Fibroblast of the aortic adventitia (primary cell): ENCODE measurements at regions not wholly inside any gene's neighbourhood (a gene's known extent, or its start where the extent isn't known, plus 50 kb on each side); places are given as distances from the start of the nearest gene placed in this dataset.

Experiments used
- DNase-seq: peaks from one replicate; pipeline ENCODE4 v3.0.0-alpha.2; 2010; ENCODE audit warnings: low read depth
- H3K4me3 ChIP-seq: 2 replicates; pipeline ENCODE4 v1.5.1; 2011; ENCODE audit warnings: low read depth, mild to moderate bottlenecking, control low read depth, low read length, moderate library complexity
- CTCF ChIP-seq: IDR thresholded peaks from 2 replicates; pipeline ENCODE4 v1.5.1; 2011; ENCODE audit warnings: mild to moderate bottlenecking, low read length, control low read depth, inconsistent platforms; ENCODE audit not compliant: insufficient read depth

GRCh38 chrX:8927701-8928100, 106.2 kb downstream of the FAM9B start:
- no peak overlapping the region for H3K4me3 ChIP-seq
- no peak for TF ChIP-seq CTCF
- DNase-seq, result no peak

DNA sequence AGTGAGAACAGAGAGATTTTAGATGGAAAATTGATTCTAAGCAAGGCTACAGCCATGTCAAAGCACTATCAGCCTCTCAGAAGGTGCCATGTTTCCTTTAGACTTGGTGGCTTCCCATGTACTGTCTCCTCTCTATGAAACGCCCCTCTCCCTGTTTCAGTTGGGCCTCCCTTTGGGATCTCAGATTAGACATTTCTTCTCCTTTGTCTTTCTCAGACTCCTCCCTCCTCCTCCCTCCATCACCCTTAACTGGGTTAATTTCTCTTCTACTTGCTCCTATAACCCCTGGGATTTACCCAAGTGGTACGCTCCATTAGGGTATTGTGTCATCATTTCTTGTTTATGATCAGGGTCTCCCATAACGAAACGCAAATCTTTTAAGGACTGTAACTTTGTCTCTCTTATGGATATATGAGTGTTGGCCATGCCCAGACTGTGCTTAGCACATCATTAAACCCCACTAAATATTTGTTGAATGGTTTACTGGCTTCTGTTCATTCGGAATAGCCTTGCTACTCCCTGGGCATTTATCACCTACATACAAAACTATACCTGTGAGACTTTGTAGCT, 106.8 kb downstream of the FAM9B start:
- no peak for TF ChIP-seq CTCF
- DNase-seq, result no peak
- no peak overlapping the region for H3K4me3 ChIP-seq

GRCh38 chrX:8921615-8922014, 112.3 kb downstream of the FAM9B start:
- TF ChIP-seq CTCF, result no peak
- H3K4me3 ChIP-seq, result no peak overlapping the region
- DNase-seq, result no peak

DNA sequence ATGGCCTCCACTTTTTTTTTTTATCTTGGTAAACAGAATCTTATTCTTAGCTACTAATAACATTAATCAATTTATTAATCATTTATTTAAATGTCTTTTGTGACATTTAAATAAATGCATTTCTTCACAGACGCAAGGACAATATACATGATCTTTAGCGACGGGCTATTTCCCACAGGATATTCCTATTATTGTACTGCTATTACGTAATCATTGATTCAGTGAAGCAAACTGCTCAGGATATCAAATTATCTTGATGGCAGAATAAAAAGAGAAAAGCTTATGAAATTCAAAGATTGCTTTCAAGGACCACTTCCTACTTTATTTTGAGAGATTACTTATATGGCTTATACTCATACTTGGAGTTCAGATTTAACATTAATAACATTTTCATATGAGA, 114.1 kb downstream of the FAM9B start:
- DNase-seq, result no peak
- H3K4me3 ChIP-seq, result no peak overlapping the region
- TF ChIP-seq CTCF, result no peak

DNA sequence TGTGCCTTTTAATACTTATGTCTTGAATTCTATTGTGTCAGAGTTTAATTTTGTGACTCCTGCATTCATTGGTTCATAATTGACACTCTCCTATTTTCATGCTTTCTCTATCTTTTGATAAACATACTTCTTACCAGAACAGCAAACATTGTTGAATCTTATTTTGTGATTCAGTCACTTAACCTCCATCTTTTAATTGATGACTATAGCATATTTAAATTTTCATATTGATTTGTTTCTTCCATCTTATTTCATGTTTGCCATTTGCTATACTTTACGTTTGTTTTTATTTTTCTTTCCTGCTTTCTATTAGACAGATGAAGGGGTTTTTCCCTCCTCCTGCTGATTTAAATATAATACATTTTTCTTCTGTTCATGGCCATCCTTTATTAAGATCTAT, 115.5 kb upstream of the FAM9A start:
- no peak for TF ChIP-seq CTCF
- no peak for DNase-seq
- H3K4me3 ChIP-seq, result no peak overlapping the region

DNA sequence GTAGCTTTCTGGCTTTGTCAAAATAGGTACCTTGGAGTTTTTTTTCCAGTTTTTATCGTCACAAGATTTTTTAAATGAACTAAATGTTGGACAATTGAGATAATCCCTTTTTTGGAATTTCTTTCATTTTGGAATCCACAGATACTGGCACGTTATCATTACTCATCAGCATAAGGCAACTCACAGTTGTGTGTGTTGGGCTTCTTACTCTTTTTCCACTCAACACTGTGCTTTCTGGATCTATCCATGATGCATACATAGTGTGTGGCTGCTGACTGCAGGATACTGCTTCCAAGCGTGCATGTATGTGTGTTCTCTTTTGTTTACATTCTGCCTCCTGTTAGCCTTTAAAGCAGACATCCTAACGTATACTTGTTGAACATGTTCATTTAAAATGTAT, 113.5 kb upstream of the FAM9A start:
- no peak for TF ChIP-seq CTCF
- DNase-seq, result no peak
- no peak overlapping the region for H3K4me3 ChIP-seq
